ENCODE measurements at regions not wholly inside any gene's neighbourhood (a gene's known extent, or its start where the extent isn't known, plus 50 kb on each side); places are given as distances from the start of the nearest gene placed in this dataset.

DNA sequence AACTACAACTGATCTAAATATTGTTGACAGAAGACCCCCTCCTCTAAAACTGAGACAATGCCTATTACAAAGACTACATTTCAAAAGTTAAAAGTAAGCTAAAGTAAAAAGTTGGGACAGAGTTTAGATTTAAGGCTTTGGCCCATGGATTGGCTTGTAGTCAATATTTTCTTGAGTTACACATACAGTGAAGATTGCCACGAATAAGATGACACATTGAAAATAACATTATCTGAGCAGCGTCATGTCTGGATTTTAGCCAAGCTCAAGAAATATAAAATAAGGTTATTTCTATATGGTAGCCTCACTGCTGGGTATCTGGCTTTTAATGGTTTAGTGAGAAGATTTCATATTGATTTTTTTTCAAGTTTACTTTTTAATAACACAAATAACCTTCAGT is 266.2 kb upstream of the LDB2 start:
- TF ChIP-seq POLR2A (IDR thresholded peaks at IDR 0.05; ENCODE audit: low read depth, low read length) (no peak), POLR2AphosphoS5 (IDR thresholded peaks at IDR 0.05; ENCODE audit: low read depth, low read length) (no peak), POU2F2 (IDR thresholded peaks at IDR 0.05; ENCODE audit: low read depth, low read length) (no peak), TAF1 (IDR thresholded peaks at IDR 0.05; ENCODE audit: low read depth, low read length) (no peak)
